Liver (tissue), 2 donors: ENCODE measurements at regions not wholly inside any gene's neighbourhood (a gene's known extent, or its start where the extent isn't known, plus 50 kb on each side); places are given as distances from the start of the nearest gene placed in this dataset.
"Not testable (repeated sequence)": the region's sequence is repeated elsewhere in the genome, so short reads cannot be mapped to it uniquely, and the experiment has no call there.

Experiments used
- CTCF ChIP-seq: fragments of 150-350 bp; IDR thresholded peaks from 2 replicates; pipeline ENCODE4 v1.5.1; 2017; ENCODE audit warnings: improper control_type of control experiment, low read depth, low read length; ENCODE audit not compliant: missing input control
- MAX ChIP-seq: IDR thresholded peaks from 2 replicates; pipeline ENCODE4 v1.6.1; 2016; ENCODE audit warnings: antibody characterized with exemption
- REST ChIP-seq: IDR thresholded peaks from 2 replicates; pipeline ENCODE4 v1.6.1; 2016; ENCODE audit warnings: antibody characterized with exemption, mild to moderate bottlenecking
- YY1 ChIP-seq: IDR thresholded peaks from 2 replicates; pipeline ENCODE4 v1.6.1; 2016; ENCODE audit warnings: antibody characterized with exemption, mild to moderate bottlenecking
- donor health status: healthy.

GRCh38 chr1:16796625-16797046 lies 56.3 kb downstream of the RNU1-4 start:
- not testable (repeated sequence) for TF ChIP-seq YY1, MAX, CTCF, REST
